Spleen (tissue), 7 donors: ENCODE measurements at regions not wholly inside any gene's neighbourhood (a gene's known extent, or its start where the extent isn't known, plus 50 kb on each side); places are given as distances from the start of the nearest gene placed in this dataset.

ENCODE experiments used
- POLR2AphosphoS5 ChIP-seq, 3 donors: sonication (generic); formaldehyde crosslinking; IDR thresholded peaks; one replicate each; pipeline ENCODE4 v1.5.1; 2017; ENCODE audit warnings: antibody characterized with exemption in 3 of 3
- TF ChIP-seq, protein P1 (sequence below), 11 experiments: fragments of 200-600 bp in 7 of 11; fragments of 450-650 bp in 4 of 11; sonication (generic) in 4 of 11; IDR thresholded peaks in 8 of 11; conservative IDR thresholded peaks in 3 of 11; 1 replicate in 7 of 11; 2 replicates in 4 of 11; pipeline versions ENCODE4 v1.4.0 to v1.8.0; 2016 to 2021; ENCODE audit warnings: antibody characterized with exemption in 11 of 11, inconsistent platforms in 4 of 11, mild to moderate bottlenecking in 1 of 11
- donor health status: DM: no; HTN: no; CAD: no; lungs with moderate emphysema.
- donor health status: DM: no; HTN: no; CAD: no.
- donor health status: DM: no; HTN: no; CAD: no.

- TF ChIP-seq POLR2AphosphoS5 (IDR thresholded peaks at IDR 0.05), result no peak
- TF ChIP-seq, protein P1, sequence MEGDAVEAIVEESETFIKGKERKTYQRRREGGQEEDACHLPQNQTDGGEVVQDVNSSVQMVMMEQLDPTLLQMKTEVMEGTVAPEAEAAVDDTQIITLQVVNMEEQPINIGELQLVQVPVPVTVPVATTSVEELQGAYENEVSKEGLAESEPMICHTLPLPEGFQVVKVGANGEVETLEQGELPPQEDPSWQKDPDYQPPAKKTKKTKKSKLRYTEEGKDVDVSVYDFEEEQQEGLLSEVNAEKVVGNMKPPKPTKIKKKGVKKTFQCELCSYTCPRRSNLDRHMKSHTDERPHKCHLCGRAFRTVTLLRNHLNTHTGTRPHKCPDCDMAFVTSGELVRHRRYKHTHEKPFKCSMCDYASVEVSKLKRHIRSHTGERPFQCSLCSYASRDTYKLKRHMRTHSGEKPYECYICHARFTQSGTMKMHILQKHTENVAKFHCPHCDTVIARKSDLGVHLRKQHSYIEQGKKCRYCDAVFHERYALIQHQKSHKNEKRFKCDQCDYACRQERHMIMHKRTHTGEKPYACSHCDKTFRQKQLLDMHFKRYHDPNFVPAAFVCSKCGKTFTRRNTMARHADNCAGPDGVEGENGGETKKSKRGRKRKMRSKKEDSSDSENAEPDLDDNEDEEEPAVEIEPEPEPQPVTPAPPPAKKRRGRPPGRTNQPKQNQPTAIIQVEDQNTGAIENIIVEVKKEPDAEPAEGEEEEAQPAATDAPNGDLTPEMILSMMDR (IDR thresholded peaks at IDR 0.05 in 8 of 11, conservative IDR thresholded peaks at IDR 0.05 in 3 of 11), result no peak
Observed at GRCh38 chr6:156416391-156416790, 360.8 kb upstream of the ARID1B start.
